Sigmoid colon (tissue), 6 donors: ENCODE measurements at regions not wholly inside any gene's neighbourhood (a gene's known extent, or its start where the extent isn't known, plus 50 kb on each side); places are given as distances from the start of the nearest gene placed in this dataset.

Experiments used
- DNase-seq: peaks from one replicate; pipeline ENCODE4 v3.0.0-alpha.2; 2019
- H3K27ac ChIP-seq, 4 donors: fragments of 200-600 bp; sonication (generic); one replicate each; pipeline ENCODE4 v1.5.1; 2016 to 2019; ENCODE audit warnings: mild to moderate bottlenecking in 1 of 4
- H3K27me3 ChIP-seq, 3 donors: fragments of 200-600 bp; sonication (generic); one replicate each; pipeline ENCODE4 v1.5.1; 2019; ENCODE audit warnings: mild to moderate bottlenecking in 1 of 3
- H3K36me3 ChIP-seq, 4 donors: fragments of 200-600 bp; sonication (generic); one replicate each; pipeline ENCODE4 v1.5.1; 2016 to 2019
- H3K4me1 ChIP-seq, 4 donors: fragments of 200-600 bp; sonication (generic); one replicate each; pipeline ENCODE4 v1.5.1; 2017 to 2019
- H3K4me3 ChIP-seq, 4 donors: fragments of 200-600 bp; sonication (generic); one replicate each; pipeline ENCODE4 v1.5.1; 2017 to 2019; ENCODE audit warnings: mild to moderate bottlenecking in 2 of 4, moderate library complexity in 1 of 4
- H3K9me3 ChIP-seq, 4 donors: fragments of 200-600 bp in 3 of 4; sonication (generic) in 3 of 4; one replicate each; pipeline versions ENCODE4 v1.5.1 to v1.6.1; 2013 to 2019
- CTCF ChIP-seq, 4 experiments: fragments of 450-650 bp in 3 of 4; fragments of 200-600 bp in 1 of 4; IDR thresholded peaks; one replicate each; pipeline ENCODE4 v1.5.1; 2016 to 2019; ENCODE audit warnings: antibody characterized with exemption in 4 of 4, mild to moderate bottlenecking in 3 of 4, moderate library complexity in 2 of 4
- EP300 ChIP-seq, 4 donors: sonication (generic); formaldehyde crosslinking; IDR thresholded peaks; one replicate each; pipeline ENCODE4 v1.6.1; 2017; ENCODE audit warnings: antibody characterized with exemption in 4 of 4
- POLR2A ChIP-seq, 2 donors: fragments of 450-650 bp; IDR thresholded peaks; one replicate each; pipeline ENCODE4 v1.6.1; 2016; ENCODE audit warnings: antibody characterized with exemption in 2 of 2, mild to moderate bottlenecking in 2 of 2, moderate library complexity in 2 of 2
- POLR2AphosphoS5 ChIP-seq, 4 donors: sonication (generic); formaldehyde crosslinking; IDR thresholded peaks; one replicate each; pipeline ENCODE4 v1.6.1; 2017; ENCODE audit warnings: antibody characterized with exemption in 4 of 4
- WGBS, 2 donors: extraction: QIAGEN DNeasy Blood & Tissue Kit; methylation state at CpG; one replicate each; pipeline ENCODE4 v1.1.7; 2013; 5-methylcytosine and 5-hydroxymethylcytosine counted together
- intact Hi-C: fragments of 100-400 bp; cut with DNase I; formaldehyde crosslinking; loops from one replicate; pipeline ENCODE4 v1.15.1; 2023
- donor health status: healthy with polysubstance abuse.
- donor health status: healthy.

- no peak for DNase-seq
- no peaks in the 10 kb centered on the region for H3K36me3 ChIP-seq
- H3K4me1 ChIP-seq = no peaks in the 10 kb centered on the region
- intact Hi-C loops = no loop called here
- no peak overlapping the region for H3K4me3 ChIP-seq
- no peaks in the 10 kb centered on the region for H3K27me3 ChIP-seq
- no peak overlapping the region for H3K27ac ChIP-seq
- TF ChIP-seq EP300 (IDR thresholded peaks at IDR 0.05) (no peak), POLR2A (IDR thresholded peaks at IDR 0.05) (no peak), CTCF (IDR thresholded peaks at IDR 0.05) (no peak), POLR2AphosphoS5 (IDR thresholded peaks at IDR 0.05) (no peak)
- whole genome bisulfite sequencing, 2 donors = 90% methylated on average over 7 of the region's 7 CpGs
- H3K9me3 ChIP-seq = no peaks in the 10 kb centered on the region
These were observed 398.9 kb downstream of the PMP22 start for GRCh38 chr17:14866266-14866665.

GRCh38 chr17:14864127-14864526 lies 401.0 kb downstream of the PMP22 start:
- no peaks in the 10 kb centered on the region for H3K4me1 ChIP-seq
- H3K9me3 ChIP-seq = no peaks in the 10 kb centered on the region
- H3K27ac ChIP-seq = no peak overlapping the region
- no peak overlapping the region for H3K4me3 ChIP-seq
- TF ChIP-seq POLR2AphosphoS5 (IDR thresholded peaks at IDR 0.05) (no peak), POLR2A (IDR thresholded peaks at IDR 0.05) (no peak), CTCF (IDR thresholded peaks at IDR 0.05) (no peak), EP300 (IDR thresholded peaks at IDR 0.05) (no peak)
- intact Hi-C loops = no loop called here
- no peak for DNase-seq
- WGBS, 2 donors = 0 to 57% methylated on average over 1 of the region's 1 CpG
- no peaks in the 10 kb centered on the region for H3K27me3 ChIP-seq
- no peaks in the 10 kb centered on the region for H3K36me3 ChIP-seq

- no peaks in the 10 kb centered on the region for H3K4me1 ChIP-seq
- H3K36me3 ChIP-seq = no peaks in the 10 kb centered on the region
- H3K4me3 ChIP-seq = no peak overlapping the region
- intact Hi-C loops = no loop called here
- no peaks in the 10 kb centered on the region for H3K9me3 ChIP-seq
- H3K27me3 ChIP-seq = no peaks in the 10 kb centered on the region
- WGBS, 2 donors = 35 to 45% methylated on average over 3 of the region's 3 CpGs
- DNase-seq = no peak
- TF ChIP-seq POLR2A (IDR thresholded peaks at IDR 0.05) (no peak), EP300 (IDR thresholded peaks at IDR 0.05) (no peak), CTCF (IDR thresholded peaks at IDR 0.05) (no peak), POLR2AphosphoS5 (IDR thresholded peaks at IDR 0.05) (no peak)
- no peak overlapping the region for H3K27ac ChIP-seq
These were observed 405.6 kb downstream of the PMP22 start for GRCh38 chr17:14859542-14859941.

GRCh38 chr17:14856176-14856575 lies 408.9 kb downstream of the PMP22 start:
- TF ChIP-seq POLR2A (IDR thresholded peaks at IDR 0.05) (no peak), EP300 (IDR thresholded peaks at IDR 0.05) (no peak), POLR2AphosphoS5 (IDR thresholded peaks at IDR 0.05) (no peak), CTCF (IDR thresholded peaks at IDR 0.05) (no peak)
- H3K36me3 ChIP-seq = no peaks in the 10 kb centered on the region
- H3K27ac ChIP-seq = no peak overlapping the region
- H3K4me3 ChIP-seq = no peak overlapping the region
- intact Hi-C loops = no loop called here
- no peaks in the 10 kb centered on the region for H3K27me3 ChIP-seq
- H3K9me3 ChIP-seq = no peaks in the 10 kb centered on the region
- WGBS, 2 donors = 68 to 74% methylated on average over 10 of the region's 10 CpGs
- H3K4me1 ChIP-seq = no peaks in the 10 kb centered on the region
- DNase-seq = no peak

GRCh38 chr17:14854691-14855090 lies 410.4 kb downstream of the PMP22 start:
- no peaks in the 10 kb centered on the region for H3K9me3 ChIP-seq
- H3K27me3 ChIP-seq = no peaks in the 10 kb centered on the region
- no peaks in the 10 kb centered on the region for H3K36me3 ChIP-seq
- no peak overlapping the region for H3K4me3 ChIP-seq
- no peaks in the 10 kb centered on the region for H3K4me1 ChIP-seq
- no peak for TF ChIP-seq EP300 (IDR thresholded peaks at IDR 0.05)
- TF ChIP-seq CTCF (IDR thresholded peaks at IDR 0.05) = no peak
- no peak for TF ChIP-seq POLR2A (IDR thresholded peaks at IDR 0.05)
- TF ChIP-seq POLR2AphosphoS5 (IDR thresholded peaks at IDR 0.05) = no peak
- DNase-seq = no peak
- intact Hi-C loops = no loop called here
- H3K27ac ChIP-seq = no peak overlapping the region
- 95 to 97% methylated on average over 4 of the region's 4 CpGs for WGBS, 2 donors
